K562 (cell line): ENCODE measurements at regions not wholly inside any gene's neighbourhood (a gene's known extent, or its start where the extent isn't known, plus 50 kb on each side); places are given as distances from the start of the nearest gene placed in this dataset.

Experiments
- ATAC-seq: fragments of 200-7000 bp; cut with Tn5 transposase; 3 replicates; pipeline ENCODE4 v1.9.1; 2020; ENCODE audit warnings: moderate library complexity
- BruUV-seq: library from RNA; stranded (reverse); fragments of 400-500 nt; replicated peaks from 2 replicates; lab custom pipeline; 2021; lab: Mats Ljungman, UMichigan
- CTCF ChIA-PET: fragments of 300-600 bp; formaldehyde crosslinking; extraction: SDS; loops from one replicate; lab custom pipeline; 2021; ENCODE audit warnings: low intra/inter-chr PET ratio; lab: Yijun Ruan, JAX
- POLR2A ChIA-PET: fragments of 300-600, 350-650 bp; sonication (Branson Sonifier 250); formaldehyde crosslinking; extraction: SDS; loops from one replicate; lab custom pipeline; 2021; ENCODE audit warnings: antibody characterized with exemption, inconsistent platforms; lab: Yijun Ruan, JAX
- DNase-seq, 4 experiments: peaks; one replicate each; pipeline versions ENCODE4 v3.0.0 to v3.0.0-alpha.2; 2011 to 2018; ENCODE audit warnings: low spot score in 3 of 4, mixed read lengths in 3 of 4; ENCODE audit errors: extremely low read depth in 1 of 4
- FAIRE-seq: peaks from 2 replicates; lab custom pipeline; 2011; peaks lifted over from hg19 to GRCh38; lab: Jason Lieb, UNC
- H2AFZ ChIP-seq: 2 replicates; pipeline ENCODE4 v1.6.0; 2011; ENCODE audit warnings: low read depth, low read length, control low read depth, inconsistent platforms
- H3K27ac ChIP-seq: fragments of 200-600 bp; 3 replicates; pipeline ENCODE4 v1.8.0; 2011; ENCODE audit warnings: low read depth, mild to moderate bottlenecking, control low read depth, inconsistent platforms, low read length, moderate library complexity, mixed read lengths; ENCODE audit errors: extremely low read depth
- H3K27me3 ChIP-seq, 2 experiments: fragments of 300-600 bp in 1 of 2; 2 replicates in 1 of 2; 3 replicates in 1 of 2; pipeline versions ENCODE4 v1.6.0 to v1.8.0; 2011; ENCODE audit warnings: inconsistent platforms in 2 of 2, low read length in 2 of 2, mild to moderate bottlenecking in 1 of 2, mixed read lengths in 1 of 2, moderate library complexity in 1 of 2; ENCODE audit not compliant: control insufficient read depth in 2 of 2, insufficient read depth in 2 of 2
- H3K36me3 ChIP-seq: fragments of 300-600 bp; 3 replicates; pipeline ENCODE4 v1.8.0; 2011; ENCODE audit warnings: mild to moderate bottlenecking, low read length, inconsistent platforms; ENCODE audit not compliant: control insufficient read depth, insufficient read depth
- H3K4me1 ChIP-seq, 2 experiments: fragments of 200-600 bp in 1 of 2; replicated peaks in 1 of 2; 2 replicates in 1 of 2; 3 replicates in 1 of 2; pipeline versions ENCODE4 v1.5.1 to v1.8.0; 2011; ENCODE audit warnings: inconsistent platforms in 2 of 2, low read length in 2 of 2, mild to moderate bottlenecking in 1 of 2, mixed read lengths in 1 of 2, moderate library complexity in 1 of 2; ENCODE audit not compliant: control insufficient read depth in 2 of 2, insufficient read depth in 2 of 2
- H3K4me2 ChIP-seq: 2 replicates; pipeline ENCODE4 v1.6.1; 2011; ENCODE audit warnings: low read length, control low read depth, inconsistent platforms, mixed read lengths; ENCODE audit not compliant: insufficient read depth
- H3K4me3 ChIP-seq: fragments of 200-600 bp; sonication (generic), shearing (Covaris generic); 2 replicates; pipeline ENCODE4 v1.5.1; 2016; ENCODE audit warnings: control low read depth, inconsistent platforms
- H3K79me2 ChIP-seq: fragments of 200-600 bp; 3 replicates; pipeline ENCODE4 v1.8.0; 2011; ENCODE audit warnings: low read length, inconsistent platforms; ENCODE audit not compliant: control insufficient read depth, insufficient read depth
- H3K9ac ChIP-seq, 2 experiments: 2 replicates each; pipeline versions ENCODE4 v1.6.0 to v1.6.1; 2011; ENCODE audit warnings: low read depth in 2 of 2, low read length in 2 of 2, control low read depth in 1 of 2, inconsistent platforms in 1 of 2, mild to moderate bottlenecking in 1 of 2, mixed read lengths in 1 of 2; ENCODE audit not compliant: insufficient read depth in 1 of 2
- H3K9me1 ChIP-seq: one replicate; pipeline ENCODE4 v1.6.0; 2011; ENCODE audit warnings: inconsistent platforms, mild to moderate bottlenecking, low read length, moderate library complexity; ENCODE audit not compliant: control insufficient read depth, insufficient read depth
- H3K9me3 ChIP-seq: replicated peaks from 2 replicates; pipeline ENCODE4 v1.5.1; 2011; ENCODE audit warnings: low read depth, low read length, inconsistent platforms; ENCODE audit not compliant: control insufficient read depth, insufficient read depth
- H4K20me1 ChIP-seq: replicated peaks from 2 replicates; pipeline ENCODE4 v1.6.1; 2011; ENCODE audit warnings: low read length, inconsistent platforms, mixed read lengths; ENCODE audit not compliant: control insufficient read depth, insufficient read depth
- DDX20 ChIP-seq: fragments of 450-650 bp; IDR thresholded peaks from 2 replicates; pipeline ENCODE4 v1.6.1; 2016; ENCODE audit warnings: missing genetic modification characterization, low read depth, mild to moderate bottlenecking, missing compliant biosample characterization, moderate library complexity
- EZH2 ChIP-seq: IDR thresholded peaks from 2 replicates; pipeline ENCODE4 v1.6.1; 2012; ENCODE audit warnings: low read depth, mild to moderate bottlenecking, inconsistent platforms, low read length, borderline replicate concordance
- GABPB2 ChIP-seq: fragments of 250-450 bp; sonication (Bioruptor Pico); conservative IDR thresholded peaks from 2 replicates; pipeline ENCODE4 v1.5.1; 2021; ENCODE audit warnings: mild to moderate bottlenecking
- HMGXB4 ChIP-seq: sonication (generic); formaldehyde crosslinking; IDR thresholded peaks from 2 replicates; pipeline ENCODE4 v1.8.1; 2023; ENCODE audit warnings: mild to moderate bottlenecking, missing genetic modification reagents
- JUNB ChIP-seq: fragments of 450-650 bp; formaldehyde crosslinking; conservative IDR thresholded peaks from 2 replicates; pipeline ENCODE4 v1.4.0; 2020; ENCODE audit warnings: mild to moderate bottlenecking
- KDM5B ChIP-seq: fragments of 200-600 bp; sonication (generic); IDR thresholded peaks from 2 replicates; pipeline ENCODE4 v1.6.1; 2012; ENCODE audit warnings: low read depth, mild to moderate bottlenecking, moderate library complexity, low read length, control low read depth, inconsistent platforms; ENCODE audit not compliant: insufficient replicate concordance
- MEIS2 ChIP-seq: fragments of 450-650 bp; IDR thresholded peaks from 2 replicates; pipeline ENCODE4 v1.6.1; 2014; ENCODE audit warnings: mild to moderate bottlenecking; ENCODE audit not compliant: partially characterized antibody
- MIER1 ChIP-seq: fragments of 450-650 bp; IDR thresholded peaks from 2 replicates; pipeline ENCODE4 v1.6.1; 2016; ENCODE audit warnings: antibody characterized with exemption, mild to moderate bottlenecking, low read depth
- NFE2L1 ChIP-seq: fragments of 450-650 bp; IDR thresholded peaks from 2 replicates; pipeline ENCODE4 v1.6.1; 2016; ENCODE audit warnings: missing genetic modification characterization, low read depth, mild to moderate bottlenecking, missing compliant biosample characterization, moderate library complexity, borderline replicate concordance
- NUFIP1 ChIP-seq: fragments of 450-650 bp; IDR thresholded peaks from 2 replicates; pipeline ENCODE4 v1.6.1; 2018; ENCODE audit not compliant: partially characterized antibody
- RFX5 ChIP-seq: IDR thresholded peaks from 2 replicates; pipeline ENCODE4 v1.6.1; 2011; ENCODE audit warnings: low read depth, mild to moderate bottlenecking, improper control_type of control experiment, low read length
- SRSF3 ChIP-seq: fragments of 200-400 bp; formaldehyde crosslinking; IDR thresholded peaks from 2 replicates; pipeline ENCODE4 v1.6.1; 2016; ENCODE audit warnings: mild to moderate bottlenecking, low read length, moderate library complexity; ENCODE audit not compliant: insufficient read depth
- SUPT5H ChIP-seq: fragments of 450-650 bp; IDR thresholded peaks from 2 replicates; pipeline ENCODE4 v1.6.1; 2016
- ZNF175 ChIP-seq: fragments of 200-800 bp; sonication (Bioruptor generic); IDR thresholded peaks from 2 replicates; pipeline ENCODE4 v1.6.1; 2016; ENCODE audit warnings: low read depth, mild to moderate bottlenecking, missing genetic modification characterization, missing compliant biosample characterization
- ZNF282 ChIP-seq: sonication (generic); formaldehyde crosslinking; IDR thresholded peaks from 2 replicates; pipeline ENCODE4 v1.8.1; 2023; ENCODE audit warnings: missing genetic modification reagents
- ZNF316 ChIP-seq: fragments of 450-650 bp; IDR thresholded peaks from 2 replicates; pipeline ENCODE4 v1.6.1; 2016
- ZNF444 ChIP-seq: fragments of 250-450 bp; sonication (Bioruptor Pico); IDR thresholded peaks from 2 replicates; pipeline ENCODE4 v1.4.0; 2020; ENCODE audit warnings: mild to moderate bottlenecking, moderate library complexity
- WGBS: fragments of 100-300 bp; shearing (Covaris generic); methylation state at CpG from one replicate; pipeline ENCODE4 v1.1.6; 2016; ENCODE audit warnings: low coverage, mixed read lengths; ENCODE audit not compliant: insufficient coverage; ENCODE audit errors: missing lambda C conversion rate; 5-methylcytosine and 5-hydroxymethylcytosine counted together
- in situ Hi-C: fragments of 300-500 bp; cut with MboI; formaldehyde crosslinking; loops from 4 replicates; pipeline ENCODE4 v1.15.0; 2018; ENCODE audit warnings: inconsistent platforms, mixed read lengths
- intact Hi-C: fragments of 100-400 bp; cut with micrococcal nuclease; formaldehyde crosslinking; loops from 2 replicates; pipeline ENCODE4 v1.14.2; 2022

GRCh38 chr6:156110249-156110648 is 654.6 kb upstream of the NOX3 start:
- TF ChIP-seq ZNF316 (peak; percentile 37; the same call in 1 of the 2 replicates), NFE2L1 (no peak), MIER1 (no peak), NUFIP1 (no peak), GABPB2 (CRISPR knock-in tag) (no peak), KDM5B (no peak)
- no peaks in the 10 kb centered on the region for H3K27me3 ChIP-seq
- no peak overlapping the region for H3K27ac ChIP-seq
- BruUV-seq: no TSS peak
- H3K4me3 ChIP-seq: no peak overlapping the region
- no peak overlapping the region for H3K9ac ChIP-seq
- H3K9me1 ChIP-seq: no peaks in the 10 kb centered on the region
- no peaks in the 10 kb centered on the region for H3K4me1 ChIP-seq
- intact Hi-C loops: no loop called here
- H3K4me2 ChIP-seq: no peak overlapping the region
- no peaks in the 10 kb centered on the region for H3K9me3 ChIP-seq
- 3% methylated on average over 2 of the region's 2 CpGs for WGBS
- ATAC-seq: no peak
- ChIA-PET CTCF (no interaction called here), POLR2A (interaction anchor here (0.6 kb wide), 2 partner anchors 24 to 221 kb away, joined by 3 read pairs; no protein-coding TSS in a partner anchor)
- in situ Hi-C loops: no loop called here
- FAIRE-seq: no peak
- no peak overlapping the region for H2AFZ ChIP-seq
- no peak for DNase-seq
- no peaks in the 10 kb centered on the region for H3K79me2 ChIP-seq
- H3K36me3 ChIP-seq: no peaks in the 10 kb centered on the region
- H4K20me1 ChIP-seq: no peaks in the 10 kb centered on the region

GRCh38 chr6:156109713-156110112 is 654.1 kb upstream of the NOX3 start:
- Histone ChIP-seq H3K27ac (no peak overlapping the region), H4K20me1 (no peaks in the 10 kb centered on the region), H3K27me3 (no peaks in the 10 kb centered on the region), H3K36me3 (no peaks in the 10 kb centered on the region), H3K4me2 (no peak overlapping the region), H3K4me3 (no peak overlapping the region), H3K9me1 (no peaks in the 10 kb centered on the region), H2AFZ (no peak overlapping the region), H3K4me1 (no peaks in the 10 kb centered on the region), H3K79me2 (no peaks in the 10 kb centered on the region), H3K9me3 (no peaks in the 10 kb centered on the region), H3K9ac (no peak overlapping the region)
- ChIA-PET POLR2A (no interaction called here), CTCF (no interaction called here)
- BruUV-seq: no TSS peak
- intact Hi-C loops (no loop called here), in situ Hi-C loops (no loop called here)
- no peak for ATAC-seq
- DNase-seq: no peak
- no peak for FAIRE-seq
- WGBS: 0% methylated on average over 1 of the region's 1 CpG
- TF ChIP-seq SUPT5H (no peak), DDX20 (tag) (no peak), MEIS2 (no peak), HMGXB4 (CRISPR knock-in tag) (no peak), ZNF444 (CRISPR knock-in tag) (no peak), EZH2 (no peak), RFX5 (no peak), SRSF3 (no peak), ZNF175 (CRISPR knock-in tag) (no peak), JUNB (CRISPR knock-in tag) (no peak), ZNF282 (CRISPR knock-in tag) (no peak)
